Activated T-helper 9 cell treated with anti-CD3 and anti-CD28 coated beads, Interleukin-2, amount 50 U/mL, for 16 hours (primary cell): ENCODE measurements at regions not wholly inside any gene's neighbourhood (a gene's known extent, or its start where the extent isn't known, plus 50 kb on each side); places are given as distances from the start of the nearest gene placed in this dataset.

ENCODE experiments used
- DNase-seq: peaks from one replicate; pipeline ENCODE4 v3.0.0-alpha.2; 2020; ENCODE audit warnings: low read depth

GRCh38 chr17:33404070-33404819, 111.2 kb upstream of the ASIC2 start:
- DNase-seq, result no peak

- no peak for DNase-seq
These were observed 123.0 kb upstream of the ASIC2 start for GRCh38 chr17:33416131-33416530.

- no peak for DNase-seq
These were observed 128.8 kb upstream of the ASIC2 start for GRCh38 chr17:33421933-33422332.

GRCh38 chr17:33433581-33433980, 140.5 kb upstream of the ASIC2 start:
- no peak for DNase-seq

GRCh38 chr17:33434841-33435240, 141.7 kb upstream of the ASIC2 start:
- no peak for DNase-seq

- no peak for DNase-seq
These were observed 142.7 kb upstream of the ASIC2 start for GRCh38 chr17:33435721-33436301.

GRCh38 chr17:33436321-33436720, 143.2 kb upstream of the ASIC2 start:
- no peak for DNase-seq

- no peak for DNase-seq
These were observed 145.0 kb upstream of the ASIC2 start for GRCh38 chr17:33438139-33438538.

GRCh38 chr17:33438578-33438977, 145.5 kb upstream of the ASIC2 start:
- no peak for DNase-seq

GRCh38 chr17:33442320-33442719, 149.2 kb upstream of the ASIC2 start:
- DNase-seq, result no peak

GRCh38 chr17:33444731-33445130, 151.6 kb upstream of the ASIC2 start:
- no peak for DNase-seq

- DNase-seq, result no peak
These were observed 154.0 kb upstream of the ASIC2 start for GRCh38 chr17:33447090-33447489.

GRCh38 chr17:33451221-33451620, 158.1 kb upstream of the ASIC2 start:
- DNase-seq, result no peak

- DNase-seq, result no peak
These were observed 164.4 kb upstream of the ASIC2 start for GRCh38 chr17:33457477-33457876.

- no peak for DNase-seq
These were observed 166.2 kb upstream of the ASIC2 start for GRCh38 chr17:33459078-33459940.

- DNase-seq, result no peak
These were observed 167.8 kb upstream of the ASIC2 start for GRCh38 chr17:33460781-33461450.

GRCh38 chr17:33463887-33464286, 170.8 kb upstream of the ASIC2 start:
- DNase-seq, result no peak

- no peak for DNase-seq
These were observed 171.7 kb upstream of the ASIC2 start for GRCh38 chr17:33464669-33465280.

- DNase-seq, result no peak
These were observed 176.3 kb upstream of the ASIC2 start for GRCh38 chr17:33469421-33469820.

GRCh38 chr17:33469911-33470310, 176.8 kb upstream of the ASIC2 start:
- DNase-seq, result no peak

GRCh38 chr17:33473061-33473460, 180.0 kb upstream of the ASIC2 start:
- no peak for DNase-seq

- DNase-seq, result no peak
These were observed 181.7 kb upstream of the ASIC2 start for GRCh38 chr17:33474789-33475188.
